Fibroblast of lung (primary cell): ENCODE measurements at regions not wholly inside any gene's neighbourhood (a gene's known extent, or its start where the extent isn't known, plus 50 kb on each side); places are given as distances from the start of the nearest gene placed in this dataset.

ENCODE experiments used
- CTCF ChIP-seq, 2 donors: IDR thresholded peaks in 1 of 2; conservative IDR thresholded peaks in 1 of 2; 1 replicate in 1 of 2; 2 replicates in 1 of 2; pipeline ENCODE4 v1.5.1; 2011 to 2012; ENCODE audit warnings: low read length in 2 of 2, control low read depth in 1 of 2, inconsistent platforms in 1 of 2, low read depth in 1 of 2, mild to moderate bottlenecking in 1 of 2
- EZH2 ChIP-seq: IDR thresholded peaks from 2 replicates; pipeline ENCODE4 v1.5.1; 2012; ENCODE audit warnings: low read length, control low read depth, mild to moderate bottlenecking; ENCODE audit errors: missing control alignments

- TF ChIP-seq CTCF (conservative IDR thresholded peaks at IDR 0.05 in 1 of 2, IDR thresholded peaks at IDR 0.05 in 1 of 2; ENCODE audit: low read depth in 1 of 2, low read length in 2 of 2) = no peak
- no peak for TF ChIP-seq EZH2
Measured at GRCh38 chr5:104494083-104494482, 931.5 kb upstream of the NUDT12 start.
